ENCODE measurements at regions not wholly inside any gene's neighbourhood (a gene's known extent, or its start where the extent isn't known, plus 50 kb on each side); places are given as distances from the start of the nearest gene placed in this dataset.

DNA sequence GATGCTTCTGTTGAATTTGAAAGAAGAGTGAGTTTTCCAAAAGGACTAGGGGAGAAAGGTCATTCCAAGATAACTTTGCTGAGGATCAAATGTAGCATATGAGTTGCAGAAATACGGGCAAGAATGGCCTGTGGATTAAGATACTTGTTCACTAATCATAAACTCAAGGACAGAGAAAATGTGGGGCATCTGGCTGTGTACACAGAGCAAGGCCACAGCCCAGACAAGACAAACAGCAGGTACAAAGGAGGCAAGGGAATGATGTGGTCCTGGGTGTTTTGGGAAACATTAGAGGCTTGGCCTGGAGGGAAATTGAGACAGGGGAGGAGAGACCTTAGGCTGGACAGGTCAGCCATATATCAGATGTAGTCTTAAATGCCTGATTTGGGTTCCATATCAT lies 254.8 kb downstream of the TTC32 start (continued):
- TF ChIP-seq RELB (IDR thresholded peaks at IDR 0.05; ENCODE audit: low read depth) (no peak), ATF3 (IDR thresholded peaks at IDR 0.05; ENCODE audit: borderline replicate concordance, extremely low read depth, low read depth, low read length) (no peak), IRF5 (IDR thresholded peaks at IDR 0.05; ENCODE audit: borderline replicate concordance) (no peak), JUND (IDR thresholded peaks at IDR 0.05; ENCODE audit: low read depth, low read length) (no peak), KLF5 (IDR thresholded peaks at IDR 0.05; ENCODE audit: partially characterized antibody) (no peak), NR2C1 (IDR thresholded peaks at IDR 0.05) (no peak)

GRCh38 chr2:19644763-19645162 lies 257.0 kb downstream of the TTC32 start:
- ChIA-PET CTCF (no interaction called here), POLR2A (no interaction called here), SMC1A (ENCODE audit: uncharacterized antibody, unreplicated experiment) (no interaction called here), RAD21 (ENCODE audit: unreplicated experiment) (no interaction called here)
- Histone ChIP-seq H3K79me2 (ENCODE audit: control insufficient read depth, insufficient read depth, low read length) (no peaks in the 10 kb centered on the region), H3K36me3 (ENCODE audit: control insufficient read depth in 2 of 2, insufficient read depth in 2 of 2, low read length in 1 of 2) (no peaks in the 10 kb centered on the region), H3K9me3 (replicated peaks; ENCODE audit: control insufficient read depth, insufficient read depth, low read length) (no peaks in the 10 kb centered on the region), H3K4me2 (ENCODE audit: control insufficient read depth, insufficient read depth) (no peak overlapping the region), H4K20me1 (ENCODE audit: control insufficient read depth, insufficient read depth) (no peaks in the 10 kb centered on the region), H2AFZ (ENCODE audit: control insufficient read depth, low read depth, low read length) (no peak overlapping the region), H3K4me3 (no peak overlapping the region), H3K9ac (ENCODE audit: control insufficient read depth, insufficient read depth, low read length) (no peak overlapping the region), H3K27ac (ENCODE audit: control insufficient read depth, insufficient read depth) (no peak overlapping the region), H3K4me1 (ENCODE audit: control insufficient read depth, insufficient read depth, low read length) (peaks cover 6% of the 10 kb centered on the region; the same call in 1 of the 2 replicates), H3K27me3 (replicated peaks in 1 of 2; ENCODE audit: control insufficient read depth in 2 of 2, insufficient read depth in 2 of 2, low read length in 1 of 2) (no peaks in the 10 kb centered on the region; a peak in 1 of 4 replicates)
- ATAC-seq, result no peak
- FAIRE-seq, result no peak
- DNase-seq (ENCODE audit: low read depth, low spot score), result no peak
- BruUV-seq (replicated peaks), result no TSS peak
- WGBS (ENCODE audit: insufficient coverage, insufficient replicate concordance, low lambda C conversion rate, missing lambda C conversion rate), result 14% methylated on average over 3 of the region's 3 CpGs
- in situ Hi-C loops (cut with MboI), result no loop called here
- intact Hi-C loops (cut with micrococcal nuclease; ENCODE audit: unreplicated experiment), result no loop called here
- no peak for TF ChIP-seq RB1 (IDR thresholded peaks at IDR 0.05; ENCODE audit: borderline replicate concordance)
- no peak for TF ChIP-seq POLR2AphosphoS5 (IDR thresholded peaks at IDR 0.05; ENCODE audit: low read length)
- no peak for TF ChIP-seq CUX1 (IDR thresholded peaks at IDR 0.05; ENCODE audit: insufficient replicate concordance, low read depth, low read length)
- TF ChIP-seq RCOR1 (conservative IDR thresholded peaks at IDR 0.05; ENCODE audit: low read depth, low read length), result no peak
- no peak for TF ChIP-seq ZNF274 (IDR thresholded peaks at IDR 0.05; ENCODE audit: insufficient read depth, insufficient read length)
- no peak for TF ChIP-seq ESRRA (IDR thresholded peaks at IDR 0.05; ENCODE audit: low read length)
- TF ChIP-seq ZNF207 (IDR thresholded peaks at IDR 0.05; ENCODE audit: borderline replicate concordance), result no peak
- no peak for TF ChIP-seq BMI1 (IDR thresholded peaks at IDR 0.05; ENCODE audit: borderline replicate concordance)
- no peak for TF ChIP-seq TCF3 (IDR thresholded peaks at IDR 0.05; ENCODE audit: borderline replicate concordance, insufficient read depth, low read depth, low read length)
- no peak for TF ChIP-seq CBX3 (IDR thresholded peaks at IDR 0.05; ENCODE audit: borderline replicate concordance, low read depth)
- no peak for TF ChIP-seq EED (IDR thresholded peaks at IDR 0.05; ENCODE audit: low read depth)

Measured in GM12878 (cell line).